ENCODE measurements at regions not wholly inside any gene's neighbourhood (a gene's known extent, or its start where the extent isn't known, plus 50 kb on each side); places are given as distances from the start of the nearest gene placed in this dataset.

GRCh38 chr7:46854958-46855473 is 726.9 kb downstream of the TNS3 start:
- TF ChIP-seq CTCF (IDR thresholded peaks at IDR 0.05) = no peak
- TF ChIP-seq POLR2A (IDR thresholded peaks at IDR 0.05) = no peak
